MG63 (cell line): ENCODE measurements at regions not wholly inside any gene's neighbourhood (a gene's known extent, or its start where the extent isn't known, plus 50 kb on each side); places are given as distances from the start of the nearest gene placed in this dataset.

ENCODE experiments used
- DNase-seq: peaks from one replicate; pipeline ENCODE4 v3.0.0-alpha.2; 2020
- H3K27me3 ChIP-seq: fragments of 250-450 bp; sonication (Bioruptor Pico); 2 replicates; pipeline ENCODE4 v1.5.1; 2020; ENCODE audit warnings: mild to moderate bottlenecking, moderate library complexity
- H3K36me3 ChIP-seq: fragments of 250-450 bp; sonication (Bioruptor Pico); 2 replicates; pipeline ENCODE4 v1.5.1; 2020; ENCODE audit warnings: mild to moderate bottlenecking, moderate library complexity
- H3K4me3 ChIP-seq: fragments of 250-450 bp; sonication (Bioruptor Pico); 2 replicates; pipeline ENCODE4 v1.5.1; 2020; ENCODE audit warnings: mild to moderate bottlenecking, moderate library complexity
- H3K9me3 ChIP-seq: fragments of 250-450 bp; sonication (Bioruptor Pico); 2 replicates; pipeline ENCODE4 v1.5.1; 2020; ENCODE audit warnings: mild to moderate bottlenecking, moderate library complexity

DNA sequence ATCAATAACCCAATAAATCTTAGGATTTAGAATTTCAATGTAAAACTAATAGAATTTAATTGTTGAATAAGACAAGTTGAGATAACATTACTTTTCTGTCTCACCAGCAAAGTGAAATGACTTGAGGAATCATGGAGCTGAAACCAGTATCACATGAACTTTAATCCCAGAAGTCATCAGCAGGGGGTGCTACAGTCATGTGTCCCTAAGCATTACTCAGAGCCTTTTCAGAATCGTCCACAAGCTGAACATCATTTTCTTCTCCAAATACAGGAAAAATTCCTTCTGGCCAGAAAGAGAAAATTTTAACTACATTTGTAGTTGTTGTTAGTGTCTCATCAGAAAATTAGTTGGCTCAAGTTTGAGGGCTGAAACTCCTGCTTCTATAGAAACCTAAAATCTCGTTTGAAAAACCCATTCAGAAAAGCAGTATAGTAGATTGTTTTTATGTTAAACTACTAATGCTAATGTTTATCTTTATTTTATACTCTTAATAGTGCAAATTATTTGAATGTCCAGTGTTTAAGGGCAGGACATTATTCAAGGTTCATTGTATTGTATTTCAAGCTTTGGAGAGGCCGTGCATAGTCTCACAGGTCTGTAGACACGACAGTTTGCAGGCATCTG lies 384.1 kb downstream of the PLOD2 start:
- Histone ChIP-seq H3K27me3 (peaks cover 9% of the 10 kb centered on the region), H3K36me3 (no peaks in the 10 kb centered on the region)
- peak; percentile 5 for DNase-seq

DNA sequence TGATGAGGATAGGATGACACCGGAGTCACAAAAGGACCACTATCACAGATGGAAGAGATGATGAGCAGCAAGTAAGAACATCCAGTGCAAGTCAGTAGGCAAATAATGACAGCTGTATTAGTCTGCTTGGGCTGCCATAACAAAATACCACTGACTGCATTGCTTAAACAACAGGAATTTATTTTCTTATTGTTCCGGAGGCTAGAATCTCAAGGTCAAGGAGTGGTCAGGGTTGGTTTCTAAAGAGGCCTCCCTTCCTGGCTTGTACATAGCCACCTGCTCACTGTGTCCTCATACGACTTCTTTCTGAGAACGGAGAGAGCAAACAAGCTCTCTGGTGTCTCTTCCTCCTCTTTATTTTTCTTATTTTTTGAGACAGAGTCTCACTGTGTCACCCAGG lies 380.7 kb downstream of the PLOD2 start:
- Histone ChIP-seq H3K9me3 (no peaks in the 10 kb centered on the region), H3K27me3 (no peaks in the 10 kb centered on the region; the same call in 1 of the 2 replicates), H3K36me3 (no peaks in the 10 kb centered on the region), H3K4me3 (no peak overlapping the region)
- no peak for DNase-seq

More for the DNA sequence above, 384.1 kb downstream of the PLOD2 start:
- Histone ChIP-seq H3K4me3 (no peak overlapping the region), H3K9me3 (no peaks in the 10 kb centered on the region)

DNA sequence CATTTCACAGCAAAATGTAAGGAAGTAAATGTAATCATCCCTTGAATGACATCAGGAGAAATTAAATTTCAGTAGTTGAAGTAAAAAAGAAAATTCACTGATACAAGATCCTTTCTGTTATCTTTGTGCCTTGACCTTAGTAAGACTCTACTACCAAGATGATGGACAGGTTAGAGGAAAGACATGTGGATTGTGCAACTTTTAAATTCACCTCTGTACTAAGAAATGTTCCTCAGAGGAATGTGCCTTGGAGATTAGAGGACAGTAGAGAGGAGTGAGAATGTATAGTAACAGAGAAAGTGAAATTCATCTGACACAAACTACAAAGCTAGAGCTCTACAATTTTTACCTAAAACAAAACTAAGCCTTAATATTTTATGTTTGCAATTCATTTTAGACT lies 375.3 kb downstream of the PLOD2 start:
- H3K4me3 ChIP-seq = no peak overlapping the region
- peaks cover 3% of the 10 kb centered on the region; the same call in 1 of the 2 replicates for H3K27me3 ChIP-seq
- no peaks in the 10 kb centered on the region for H3K36me3 ChIP-seq
- no peaks in the 10 kb centered on the region for H3K9me3 ChIP-seq
- no peak for DNase-seq

DNA sequence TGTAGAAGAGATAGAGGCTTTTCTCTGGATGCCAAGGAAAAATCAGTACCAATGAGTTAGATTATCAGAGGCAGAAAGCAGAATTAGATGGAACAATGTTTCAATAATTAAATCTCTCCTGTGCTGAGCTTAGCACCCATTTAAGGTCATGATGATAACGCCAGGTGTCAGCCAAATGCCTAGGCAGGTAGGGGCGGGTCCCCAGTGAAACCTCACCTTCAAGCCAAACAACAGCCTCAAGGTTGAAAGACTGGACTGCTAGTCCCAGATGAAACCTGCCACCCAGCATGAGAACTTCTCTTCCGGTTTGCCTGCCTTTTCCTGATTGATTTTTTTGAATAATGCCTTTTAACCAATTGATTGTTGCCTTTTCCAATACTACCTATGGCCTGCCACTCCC lies 363.0 kb downstream of the PLOD2 start:
- Histone ChIP-seq H3K36me3 (no peaks in the 10 kb centered on the region), H3K9me3 (0 out of 2 replicates have a peak, but pooled peaks cover under 1% of the 10 kb centered on the region)

DNA sequence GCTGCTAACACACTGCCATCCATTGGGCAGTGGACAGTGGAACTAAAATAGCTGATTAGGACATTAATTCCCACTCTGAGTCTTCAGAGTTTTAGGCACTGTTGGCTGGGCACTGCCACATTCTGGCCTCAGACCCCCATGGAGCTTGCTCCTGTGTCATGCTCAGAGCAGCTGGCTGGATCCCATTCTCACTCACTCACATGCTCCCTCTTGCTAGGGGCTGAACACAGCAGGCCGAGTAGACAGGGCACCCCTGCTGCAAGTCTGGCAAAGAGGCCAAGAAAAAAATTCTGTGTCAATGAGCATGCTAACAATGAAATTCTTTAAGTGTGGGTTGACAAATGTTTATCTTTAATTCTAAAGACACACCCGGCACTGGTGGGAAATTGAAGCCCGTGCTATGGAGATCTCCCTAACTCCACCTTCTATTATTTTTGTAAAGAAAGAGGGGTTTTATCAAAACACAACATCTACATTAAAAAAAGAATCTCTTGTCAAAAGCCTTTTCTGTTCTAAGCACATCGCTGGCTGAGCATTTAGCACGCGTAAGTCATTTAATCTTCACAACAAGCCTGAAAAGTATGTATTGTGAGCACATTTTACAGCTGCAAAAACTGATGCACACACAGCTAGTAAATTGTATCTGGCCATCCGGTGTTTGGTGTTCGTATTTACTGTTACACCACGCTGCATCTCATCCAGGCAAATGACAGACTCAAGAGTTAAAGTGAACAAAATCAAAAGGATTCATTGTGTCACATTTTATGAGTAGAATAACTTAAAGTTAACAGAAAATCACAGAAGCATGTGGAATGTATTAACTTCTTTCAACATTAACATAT lies 362.1 kb downstream of the PLOD2 start:
- peak; percentile 28 for DNase-seq
- Histone ChIP-seq H3K36me3 (no peaks in the 10 kb centered on the region), H3K27me3 (peaks cover 2% of the 10 kb centered on the region), H3K9me3 (no peaks in the 10 kb centered on the region), H3K4me3 (no peak overlapping the region)

More for the DNA sequence above, 363.0 kb downstream of the PLOD2 start:
- H3K4me3 ChIP-seq = no peak overlapping the region
- no peak for DNase-seq
- peaks cover 2% of the 10 kb centered on the region for H3K27me3 ChIP-seq

GRCh38 chr3:145801696-145802095 lies 359.3 kb downstream of the PLOD2 start:
- DNase-seq = no peak
- no peaks in the 10 kb centered on the region for H3K36me3 ChIP-seq
- no peaks in the 10 kb centered on the region for H3K9me3 ChIP-seq
- peaks cover 2% of the 10 kb centered on the region for H3K27me3 ChIP-seq
- H3K4me3 ChIP-seq = no peak overlapping the region

DNA sequence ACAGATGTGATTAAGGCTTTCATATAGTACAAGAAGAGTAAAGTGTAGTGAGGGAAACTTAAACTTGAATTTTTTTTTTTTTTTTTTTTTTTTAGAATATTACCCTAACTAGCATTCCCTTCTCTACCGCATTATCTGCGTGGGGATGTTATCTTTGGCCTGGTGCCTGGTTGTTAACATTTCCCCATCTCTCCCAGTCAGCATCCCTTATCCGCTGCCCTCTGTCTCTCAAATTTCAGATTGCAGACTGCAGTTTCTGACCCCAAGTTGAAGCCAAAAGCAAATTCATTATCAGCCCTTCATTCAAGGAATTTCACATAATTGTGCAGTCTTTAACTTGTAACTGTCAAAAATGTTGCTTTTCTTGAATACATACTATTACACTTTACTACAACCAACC lies 353.0 kb downstream of the PLOD2 start:
- peak; percentile 12 for DNase-seq
- H3K27me3 ChIP-seq = peaks cover 2% of the 10 kb centered on the region; the same call in 1 of the 2 replicates
- no peaks in the 10 kb centered on the region for H3K36me3 ChIP-seq
- H3K9me3 ChIP-seq = no peaks in the 10 kb centered on the region
- H3K4me3 ChIP-seq = no peak overlapping the region

DNA sequence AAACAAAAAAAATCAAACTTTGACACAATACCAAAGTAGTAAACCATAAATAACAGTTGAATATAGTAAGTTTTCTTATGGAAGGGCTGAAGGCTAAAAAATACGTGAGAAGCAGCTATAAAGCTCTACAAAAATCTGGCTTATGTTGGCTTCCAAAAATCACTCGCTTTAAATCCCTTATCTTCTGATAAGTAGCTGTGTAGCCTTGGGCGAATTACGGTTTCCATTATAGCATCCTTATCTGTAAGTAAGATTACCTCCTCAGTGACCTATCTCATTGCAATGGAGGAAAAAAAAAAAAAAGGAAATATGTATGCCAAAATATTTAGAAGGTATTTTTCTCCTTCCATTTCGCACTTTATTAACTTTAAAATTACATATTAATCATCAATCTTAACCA lies 348.6 kb downstream of the PLOD2 start:
- no peaks in the 10 kb centered on the region for H3K36me3 ChIP-seq
- H3K27me3 ChIP-seq = 0 out of 2 replicates have a peak, but pooled peaks cover 2% of the 10 kb centered on the region
- DNase-seq = no peak
- no peaks in the 10 kb centered on the region for H3K9me3 ChIP-seq
- H3K4me3 ChIP-seq = no peak overlapping the region

DNA sequence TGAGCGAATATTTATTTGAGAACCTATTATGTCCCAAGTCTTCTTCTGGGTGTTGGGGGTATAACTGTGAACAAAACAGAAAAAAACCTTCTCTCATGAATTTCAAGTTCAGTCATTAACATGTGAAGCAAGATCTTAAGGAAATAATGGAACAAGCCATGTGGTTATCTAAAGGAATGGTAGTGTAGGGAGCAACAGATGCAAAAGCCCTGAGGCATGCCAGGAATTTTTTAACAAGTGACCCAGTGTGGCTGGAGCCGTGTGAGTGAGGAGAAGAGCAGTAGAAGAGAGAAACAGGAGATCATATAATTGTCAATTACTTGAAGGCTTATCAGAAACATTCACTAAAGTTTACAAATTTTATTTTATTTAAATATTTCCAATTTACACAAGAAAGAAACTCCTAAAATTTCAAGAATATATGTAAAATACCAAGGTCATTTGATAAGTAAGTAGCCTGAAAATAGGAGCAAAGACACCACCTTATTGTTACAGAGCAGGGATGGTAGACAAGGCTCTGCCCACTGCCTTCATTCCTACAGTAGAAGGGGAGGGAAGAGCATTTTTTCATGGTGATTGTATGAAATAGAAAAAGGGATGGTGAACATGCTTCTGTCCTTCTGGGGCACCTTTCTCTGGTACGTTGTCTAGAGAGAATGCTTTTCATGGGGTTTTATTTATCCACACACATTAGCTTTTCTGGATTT lies 345.1 kb downstream of the PLOD2 start:
- no peaks in the 10 kb centered on the region for H3K9me3 ChIP-seq
- DNase-seq = no peak
- H3K27me3 ChIP-seq = no peaks in the 10 kb centered on the region
- H3K4me3 ChIP-seq = no peak overlapping the region
- no peaks in the 10 kb centered on the region for H3K36me3 ChIP-seq

- no peaks in the 10 kb centered on the region for H3K9me3 ChIP-seq
- H3K4me3 ChIP-seq = no peak overlapping the region
- DNase-seq = no peak
- no peaks in the 10 kb centered on the region for H3K36me3 ChIP-seq
- no peaks in the 10 kb centered on the region for H3K27me3 ChIP-seq
These were observed 343.0 kb downstream of the PLOD2 start for GRCh38 chr3:145817870-145818483.

DNA sequence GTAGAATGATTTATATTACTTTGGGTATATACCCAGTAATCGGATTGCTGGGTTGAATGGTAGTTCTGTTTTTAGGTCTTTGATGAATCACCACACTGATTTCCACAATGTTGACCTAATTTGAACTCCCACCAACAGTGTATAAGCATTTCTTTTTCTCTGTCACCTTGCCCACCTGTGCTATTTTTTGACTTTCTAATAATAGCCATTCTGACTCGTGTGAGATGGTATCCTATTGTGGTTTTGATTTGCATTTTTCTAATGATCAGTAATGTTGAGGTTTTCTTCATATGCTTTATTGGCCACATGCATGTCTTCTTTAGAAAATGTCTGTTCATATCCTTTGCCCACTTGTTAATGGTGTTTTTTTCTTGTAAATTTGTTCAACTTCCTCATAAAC lies 340.8 kb downstream of the PLOD2 start:
- no peaks in the 10 kb centered on the region for H3K36me3 ChIP-seq
- no peak for DNase-seq

DNA sequence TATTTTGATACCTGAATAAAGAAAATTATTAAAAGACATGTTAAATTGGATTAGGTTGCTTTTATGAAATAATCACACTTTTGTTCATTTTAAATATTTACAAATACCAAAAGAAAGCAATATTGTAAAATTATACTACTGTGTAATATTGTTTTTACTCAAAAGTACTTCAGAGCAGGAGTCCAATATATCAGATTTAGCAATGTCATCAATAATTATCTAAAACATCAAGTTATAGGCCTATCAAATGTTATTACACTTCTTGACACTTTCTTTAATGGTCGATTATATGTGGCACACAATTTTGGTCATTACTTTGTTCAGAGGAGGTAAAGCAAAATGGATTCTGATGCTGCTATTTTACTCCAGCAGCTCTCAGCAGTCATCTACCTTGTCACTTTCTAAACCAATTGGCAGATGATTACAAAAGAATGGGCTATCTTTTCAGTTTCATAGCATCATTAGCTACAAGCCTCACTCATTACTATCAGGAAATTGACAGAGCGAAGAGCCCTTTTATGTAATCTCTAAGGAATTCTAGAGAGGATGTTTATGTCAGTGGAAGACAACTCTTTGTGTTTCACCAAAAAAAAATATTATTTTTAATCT lies 318.6 kb downstream of the PLOD2 start:
- no peak for DNase-seq
- Histone ChIP-seq H3K4me3 (no peak overlapping the region), H3K36me3 (no peaks in the 10 kb centered on the region), H3K27me3 (no peaks in the 10 kb centered on the region), H3K9me3 (no peaks in the 10 kb centered on the region)

More for the DNA sequence above, 340.8 kb downstream of the PLOD2 start:
- H3K27me3 ChIP-seq = no peaks in the 10 kb centered on the region
- H3K4me3 ChIP-seq = no peak overlapping the region
- no peaks in the 10 kb centered on the region for H3K9me3 ChIP-seq

- DNase-seq = no peak
- H3K27me3 ChIP-seq = no peaks in the 10 kb centered on the region
- no peak overlapping the region for H3K4me3 ChIP-seq
- no peaks in the 10 kb centered on the region for H3K9me3 ChIP-seq
- H3K36me3 ChIP-seq = no peaks in the 10 kb centered on the region
These were observed 317.4 kb downstream of the PLOD2 start for GRCh38 chr3:145843561-145843960.

- Histone ChIP-seq H3K27me3 (0 out of 2 replicates have a peak, but pooled peaks cover 3% of the 10 kb centered on the region), H3K9me3 (no peaks in the 10 kb centered on the region), H3K36me3 (no peaks in the 10 kb centered on the region), H3K4me3 (no peak overlapping the region)
- DNase-seq = no peak
These were observed 311.9 kb downstream of the PLOD2 start for GRCh38 chr3:145849115-145849514.

GRCh38 chr3:145854499-145854898 lies 306.5 kb downstream of the PLOD2 start:
- DNase-seq = no peak
- no peaks in the 10 kb centered on the region; the same call in 1 of the 2 replicates for H3K27me3 ChIP-seq
- H3K4me3 ChIP-seq = no peak overlapping the region
- no peaks in the 10 kb centered on the region for H3K9me3 ChIP-seq
- H3K36me3 ChIP-seq = no peaks in the 10 kb centered on the region

DNA sequence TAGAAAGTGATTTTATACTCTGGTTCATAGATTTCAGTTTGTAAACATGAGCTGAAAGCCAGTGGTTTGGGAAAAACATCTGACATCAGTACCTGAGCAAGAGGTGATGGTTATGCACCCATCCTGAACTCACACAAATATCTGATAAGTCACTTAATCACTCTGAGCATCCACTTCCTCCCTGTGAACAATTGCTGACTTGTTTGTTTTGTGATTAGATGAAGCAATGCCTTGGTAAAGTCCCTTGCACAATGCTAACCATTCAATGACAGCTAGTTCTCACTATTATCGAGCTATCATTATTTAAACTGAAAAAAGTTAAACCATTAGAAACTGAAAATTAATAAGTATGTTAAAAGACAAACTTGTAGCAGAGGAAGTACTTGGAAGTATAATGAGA lies 303.0 kb downstream of the PLOD2 start:
- Histone ChIP-seq H3K9me3 (no peaks in the 10 kb centered on the region), H3K4me3 (no peak overlapping the region), H3K36me3 (no peaks in the 10 kb centered on the region), H3K27me3 (no peaks in the 10 kb centered on the region; the same call in 1 of the 2 replicates)
- DNase-seq = no peak
